HG02642 (cell line): ENCODE measurements at regions not wholly inside any gene's neighbourhood (a gene's known extent, or its start where the extent isn't known, plus 50 kb on each side); places are given as distances from the start of the nearest gene placed in this dataset.
A peak's percentile ranks its signal among the peaks of the same experiment; 100 is the strongest.

Source experiments
- ATAC-seq: cut with Tn5 transposase; IDR thresholded peaks from one replicate; pipeline ENCODE4 v1.9.1; 2021; ENCODE audit warnings: mild to moderate bottlenecking; ENCODE audit not compliant: unreplicated experiment, poor library complexity

- no peak for ATAC-seq
Measured at GRCh38 chr4:122041312-122041711, 89.5 kb upstream of the TRPC3 start.

GRCh38 chr4:122038896-122039295, 87.0 kb upstream of the TRPC3 start:
- ATAC-seq: no peak

- no peak for ATAC-seq
Measured at GRCh38 chr4:122034619-122035018, 82.8 kb upstream of the TRPC3 start.

- no peak for ATAC-seq
Measured at GRCh38 chr4:122027203-122027602, 75.3 kb upstream of the TRPC3 start.

- no peak for ATAC-seq
Measured at GRCh38 chr4:122017296-122017695, 65.4 kb upstream of the TRPC3 start.

- no peak for ATAC-seq
Measured at GRCh38 chr4:122015203-122015602, 63.3 kb upstream of the TRPC3 start.

GRCh38 chr4:122012735-122013134, 60.9 kb upstream of the TRPC3 start:
- no peak for ATAC-seq

- ATAC-seq: no peak
Measured at GRCh38 chr4:122010610-122011009, 58.8 kb upstream of the TRPC3 start.

GRCh38 chr4:122009524-122009923, 57.7 kb upstream of the TRPC3 start:
- no peak for ATAC-seq

GRCh38 chr4:122007016-122007415, 55.2 kb upstream of the TRPC3 start:
- ATAC-seq: no peak

GRCh38 chr4:122005064-122005755, 53.4 kb upstream of the TRPC3 start:
- no peak for ATAC-seq

- ATAC-seq: peak; percentile 83
Measured at GRCh38 chr4:122003335-122003734, 51.5 kb upstream of the TRPC3 start.
